ENCODE measurements at regions not wholly inside any gene's neighbourhood (a gene's known extent, or its start where the extent isn't known, plus 50 kb on each side); places are given as distances from the start of the nearest gene placed in this dataset.

- Histone ChIP-seq H3K4me1 (peaks cover 75% of the 10 kb centered on the region), H3K9me3 (no peaks in the 10 kb centered on the region), H3K36me3 (ENCODE audit: control insufficient read depth, insufficient read depth, low read length) (no peaks in the 10 kb centered on the region), H3K4me3 (ENCODE audit: low read depth, low read length) (no peak overlapping the region), H3K27me3 (replicated peaks; ENCODE audit: control insufficient read depth, insufficient read depth, low read length) (no peaks in the 10 kb centered on the region)
- H3K4me3 Mint-ChIP-seq (ENCODE audit: unreplicated experiment) = no peak overlapping the region
- intact Hi-C loops (cut with micrococcal nuclease; ENCODE audit: unreplicated experiment) = loop anchor here (2.0 to 5.0 kb wide), 2 partner anchors 47 to 229 kb away; no protein-coding TSS in a partner anchor
- no peak for TF ChIP-seq CTCF (IDR thresholded peaks at IDR 0.05; ENCODE audit: insufficient read depth in 1 of 2, low read depth in 1 of 2, low read length in 1 of 2, severe bottlenecking in 1 of 2, unreplicated experiment in 1 of 2)
- peaks cover 45% of the 10 kb centered on the region for H3K4me1 Mint-ChIP-seq (ENCODE audit: low read depth, unreplicated experiment)
- no peaks in the 10 kb centered on the region for H3K9me3 Mint-ChIP-seq (ENCODE audit: unreplicated experiment)
- no TSS peak for BruUV-seq (replicated peaks)
- no peak for DNase-seq
- H3K27me3 Mint-ChIP-seq (ENCODE audit: insufficient read depth, unreplicated experiment) = no peaks in the 10 kb centered on the region
- CTCF ChIA-PET = interaction anchor here (0.7 kb wide), 1 partner anchor 10 kb away, joined by 4 read pairs; no protein-coding TSS in a partner anchor
- no peak overlapping the region for H3K27ac Mint-ChIP-seq (ENCODE audit: unreplicated experiment)
- H3K36me3 Mint-ChIP-seq (ENCODE audit: insufficient read depth, unreplicated experiment) = peaks cover 9% of the 10 kb centered on the region
- POLR2A ChIA-PET = no interaction called here
Measured at GRCh38 chr10:29859521-29860130, 199.8 kb downstream of the JCAD start.

- no peak for TF ChIP-seq CTCF (IDR thresholded peaks at IDR 0.05; ENCODE audit: insufficient read depth in 1 of 2, low read depth in 1 of 2, low read length in 1 of 2, severe bottlenecking in 1 of 2, unreplicated experiment in 1 of 2)
- peaks cover 9% of the 10 kb centered on the region for H3K36me3 Mint-ChIP-seq (ENCODE audit: insufficient read depth, unreplicated experiment)
- H3K4me3 Mint-ChIP-seq (ENCODE audit: unreplicated experiment) = no peak overlapping the region
- H3K27me3 Mint-ChIP-seq (ENCODE audit: insufficient read depth, unreplicated experiment) = no peaks in the 10 kb centered on the region
- no peaks in the 10 kb centered on the region for H3K9me3 Mint-ChIP-seq (ENCODE audit: unreplicated experiment)
- Histone ChIP-seq H3K27me3 (replicated peaks; ENCODE audit: control insufficient read depth, insufficient read depth, low read length) (no peaks in the 10 kb centered on the region), H3K36me3 (ENCODE audit: control insufficient read depth, insufficient read depth, low read length) (no peaks in the 10 kb centered on the region), H3K4me3 (ENCODE audit: low read depth, low read length) (no peak overlapping the region), H3K4me1 (peaks cover 76% of the 10 kb centered on the region), H3K9me3 (no peaks in the 10 kb centered on the region)
- no TSS peak for BruUV-seq (replicated peaks)
- peaks cover 44% of the 10 kb centered on the region for H3K4me1 Mint-ChIP-seq (ENCODE audit: low read depth, unreplicated experiment)
- CTCF ChIA-PET = interaction anchor here (0.7 to 1.6 kb wide), 7 partner anchors 9 to 346 kb away, joined by 3 to 9 read pairs (median 3); no protein-coding TSS in a partner anchor
- POLR2A ChIA-PET = no interaction called here
- peak overlapping the region; percentile 28 for H3K27ac Mint-ChIP-seq (ENCODE audit: unreplicated experiment)
- intact Hi-C loops (cut with micrococcal nuclease; ENCODE audit: unreplicated experiment) = loop anchor here (1.0 to 5.0 kb wide), 4 partner anchors 16 to 228 kb away; no protein-coding TSS in a partner anchor
- no peak for DNase-seq
Measured at GRCh38 chr10:29858702-29859267, 200.6 kb downstream of the JCAD start.

GRCh38 chr10:29857843-29858701 lies 201.3 kb downstream of the JCAD start:
- peak overlapping the region; percentile 28 for H3K27ac Mint-ChIP-seq (ENCODE audit: unreplicated experiment)
- ChIA-PET POLR2A (no interaction called here), CTCF (interaction anchor here (0.9 to 1.6 kb wide), 6 partner anchors 18 to 345 kb away, joined by 3 to 9 read pairs (median 3); no protein-coding TSS in a partner anchor)
- Histone ChIP-seq H3K9me3 (no peaks in the 10 kb centered on the region), H3K4me1 (peaks cover 72% of the 10 kb centered on the region), H3K36me3 (ENCODE audit: control insufficient read depth, insufficient read depth, low read length) (no peaks in the 10 kb centered on the region), H3K27me3 (replicated peaks; ENCODE audit: control insufficient read depth, insufficient read depth, low read length) (no peaks in the 10 kb centered on the region), H3K4me3 (ENCODE audit: low read depth, low read length) (no peak overlapping the region)
- H3K4me1 Mint-ChIP-seq (ENCODE audit: low read depth, unreplicated experiment) = peaks cover 44% of the 10 kb centered on the region
- intact Hi-C loops (cut with micrococcal nuclease; ENCODE audit: unreplicated experiment) = loop anchor here (1.0 to 5.0 kb wide), 4 partner anchors 16 to 227 kb away; no protein-coding TSS in a partner anchor
- H3K36me3 Mint-ChIP-seq (ENCODE audit: insufficient read depth, unreplicated experiment) = peaks cover 9% of the 10 kb centered on the region
- no peaks in the 10 kb centered on the region for H3K9me3 Mint-ChIP-seq (ENCODE audit: unreplicated experiment)
- peak; percentile 83 to 95 for TF ChIP-seq CTCF (IDR thresholded peaks at IDR 0.05; ENCODE audit: insufficient read depth in 1 of 2, low read depth in 1 of 2, low read length in 1 of 2, severe bottlenecking in 1 of 2, unreplicated experiment in 1 of 2)
- DNase-seq = peak; percentile 81 to 85
- no TSS peak for BruUV-seq (replicated peaks)
- H3K4me3 Mint-ChIP-seq (ENCODE audit: unreplicated experiment) = peak overlapping the region; percentile 18
- no peaks in the 10 kb centered on the region for H3K27me3 Mint-ChIP-seq (ENCODE audit: insufficient read depth, unreplicated experiment)

Measured in Caco-2 (cell line).